Heart left ventricle (tissue), 13 donors: ENCODE measurements at regions not wholly inside any gene's neighbourhood (a gene's known extent, or its start where the extent isn't known, plus 50 kb on each side); places are given as distances from the start of the nearest gene placed in this dataset.

ENCODE experiments used
- POLR2A ChIP-seq, 2 donors: fragments of 450-650 bp; IDR thresholded peaks; one replicate each; pipeline ENCODE4 v1.6.1; 2017; ENCODE audit warnings: antibody characterized with exemption in 2 of 2, mild to moderate bottlenecking in 2 of 2, moderate library complexity in 2 of 2
- TF ChIP-seq, protein P1 (sequence below), 12 donors: fragments of 200-600 bp; sonication (generic) in 4 of 12; IDR thresholded peaks; one replicate each; pipeline versions ENCODE4 v1.5.0 to v1.8.0; 2018 to 2022; ENCODE audit warnings: antibody characterized with exemption in 12 of 12, mild to moderate bottlenecking in 5 of 12
- donor health status: ischemic (EF 13 %, LVEDD 7.1; RV severe dilation, severe dysfunction).
- donor health status: DM: no; HTN: yes; CAD: no.
- donor health status: DM: no; HTN: no; CAD: no.
- donor health status: ischemic (EF 25% LVEDD 6.9; RV normal size, moderate dysfunction).
- donor health status: ischemic (EF 25% LVEDD 5.7; RV mildly dilated, moderate dysfunction).
- donor health status: ischemic (EF 35%, LVEDD 5.7; RV mildly dilated, moderate dysfunction).
- donor health status: nonischemic (EF 11% LVEDD 7.7; RV severe dilation, severe dysfunction).
- donor health status: DM: yes; HTN: yes; CAD: no.
- donor health status: PGD.
- donor health status: ischemic (EF 29% LVEDD 5.4; RV normal size, mild dysfunction).
- donor health status: nonischemic (EF 23%, LVEDD 6.1; RV moderate dilation, normal function).

DNA sequence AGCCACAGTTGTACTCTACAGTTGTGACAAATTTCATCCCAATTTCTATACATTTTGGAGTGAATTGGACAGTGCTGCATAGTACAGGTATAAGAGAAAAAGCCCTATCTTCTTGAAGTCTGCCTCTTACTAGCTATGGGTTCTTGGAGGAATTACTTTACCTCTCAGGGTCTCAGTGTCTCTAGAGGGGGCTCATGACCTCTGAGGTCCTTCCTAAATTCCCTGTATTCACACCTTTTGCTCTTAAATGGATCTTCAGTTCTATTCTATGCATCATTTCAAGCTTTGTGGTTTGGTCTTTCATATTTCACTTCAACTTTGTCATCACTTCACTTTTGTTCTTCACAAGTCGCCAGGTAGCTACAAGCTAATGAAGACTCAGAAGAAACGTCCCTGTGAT is 71.2 kb upstream of the ERCC4 start:
- TF ChIP-seq, protein P1, sequence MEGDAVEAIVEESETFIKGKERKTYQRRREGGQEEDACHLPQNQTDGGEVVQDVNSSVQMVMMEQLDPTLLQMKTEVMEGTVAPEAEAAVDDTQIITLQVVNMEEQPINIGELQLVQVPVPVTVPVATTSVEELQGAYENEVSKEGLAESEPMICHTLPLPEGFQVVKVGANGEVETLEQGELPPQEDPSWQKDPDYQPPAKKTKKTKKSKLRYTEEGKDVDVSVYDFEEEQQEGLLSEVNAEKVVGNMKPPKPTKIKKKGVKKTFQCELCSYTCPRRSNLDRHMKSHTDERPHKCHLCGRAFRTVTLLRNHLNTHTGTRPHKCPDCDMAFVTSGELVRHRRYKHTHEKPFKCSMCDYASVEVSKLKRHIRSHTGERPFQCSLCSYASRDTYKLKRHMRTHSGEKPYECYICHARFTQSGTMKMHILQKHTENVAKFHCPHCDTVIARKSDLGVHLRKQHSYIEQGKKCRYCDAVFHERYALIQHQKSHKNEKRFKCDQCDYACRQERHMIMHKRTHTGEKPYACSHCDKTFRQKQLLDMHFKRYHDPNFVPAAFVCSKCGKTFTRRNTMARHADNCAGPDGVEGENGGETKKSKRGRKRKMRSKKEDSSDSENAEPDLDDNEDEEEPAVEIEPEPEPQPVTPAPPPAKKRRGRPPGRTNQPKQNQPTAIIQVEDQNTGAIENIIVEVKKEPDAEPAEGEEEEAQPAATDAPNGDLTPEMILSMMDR (IDR thresholded peaks at IDR 0.05) = no peak
- TF ChIP-seq POLR2A (IDR thresholded peaks at IDR 0.05) = no peak
